Pancreas (tissue), 10 donors: ENCODE measurements at regions not wholly inside any gene's neighbourhood (a gene's known extent, or its start where the extent isn't known, plus 50 kb on each side); places are given as distances from the start of the nearest gene placed in this dataset.
A peak's percentile ranks its signal among the peaks of the same experiment; 100 is the strongest.

Experiments used
- ATAC-seq, 4 donors: fragments of 200-7000 bp; cut with Tn5 transposase; one replicate each; pipeline versions ENCODE4 v1.8.0 to v1.9.1; 2020; ENCODE audit warnings: mild to moderate bottlenecking in 4 of 4, moderate library complexity in 4 of 4
- DNase-seq, 6 donors: peaks; one replicate each; pipeline ENCODE4 v3.0.0-alpha.2; 2020
- FAIRE-seq: peaks from 2 replicates; lab custom pipeline; 2012; peaks lifted over from hg19 to GRCh38; lab: Jason Lieb, UNC
- H3K27ac ChIP-seq, 4 donors: fragments of 200-600 bp; sonication (generic); 1 replicate in 3 of 4; 2 replicates in 1 of 4; pipeline versions ENCODE4 v1.5.0 to v1.8.0; 2020
- H3K27me3 ChIP-seq, 4 donors: fragments of 200-600 bp; one replicate each; pipeline ENCODE4 v1.8.0; 2021
- H3K36me3 ChIP-seq, 3 donors: fragments of 200-600 bp; sonication (generic) in 1 of 3; one replicate each; pipeline versions ENCODE4 v1.5.0 to v1.8.0; 2020 to 2021
- H3K4me1 ChIP-seq, 3 donors: fragments of 200-600 bp; one replicate each; pipeline ENCODE4 v1.8.0; 2021
- H3K4me3 ChIP-seq, 4 donors: fragments of 200-600 bp; sonication (generic) in 2 of 4; one replicate each; pipeline versions ENCODE4 v1.5.0 to v1.8.0; 2020 to 2021
- H3K9me3 ChIP-seq, 4 donors: fragments of 200-600 bp; one replicate each; pipeline ENCODE4 v1.8.0; 2021
- WGBS, 2 donors: extraction: QIAGEN DNeasy Blood & Tissue Kit; methylation state at CpG; one replicate each; pipeline ENCODE4 v1.1.7; 2013; 5-methylcytosine and 5-hydroxymethylcytosine counted together
- intact Hi-C, 3 donors: fragments of 100-400 bp; cut with DNase I; formaldehyde crosslinking; loops; one replicate each; pipeline versions ENCODE4 v1.11.1 to v1.14.2; 2022
- TF ChIP-seq, protein P1 (sequence below), 4 donors: fragments of 200-600 bp; sonication (generic) in 3 of 4; IDR thresholded peaks; one replicate each; pipeline versions ENCODE4 v1.5.0 to v1.8.0; 2021; ENCODE audit warnings: antibody characterized with exemption in 4 of 4
- donor health status: healthy with polysubstance abuse.
- donor health status: DM: no; HTN: no; CAD: no; lungs with moderate emphysema.
- donor health status: DM: no; HTN: no; CAD: no.
- donor health status: control.
- donor health status: control.
- donor health status: Bipolar disorder and iron deficiency.
- donor health status: DM: yes; HTN: yes; CAD: no.
- donor health status: DM: no; HTN: no; CAD: no.
- donor health status: DM: no; HTN: no; CAD: no.
- donor health status: DM: yes; HTN: yes; CAD: no.

GRCh38 chr2:145801210-145801609 lies 1281.3 kb upstream of the ZEB2 start:
- 95 to 100% methylated on average over 1 of the region's 1 CpG for WGBS, 2 donors
- no peak overlapping the region for H3K27ac ChIP-seq
- no peak overlapping the region for H3K4me3 ChIP-seq
- peaks cover 0 to 11% (median 0%) of the 10 kb centered on the region in 3 donors for H3K4me1 ChIP-seq
- intact Hi-C loops = no loop called here
- no peaks in the 10 kb centered on the region for H3K36me3 ChIP-seq
- peak in 1 of 4 donors; percentile 24 for ATAC-seq
- TF ChIP-seq, protein P1, sequence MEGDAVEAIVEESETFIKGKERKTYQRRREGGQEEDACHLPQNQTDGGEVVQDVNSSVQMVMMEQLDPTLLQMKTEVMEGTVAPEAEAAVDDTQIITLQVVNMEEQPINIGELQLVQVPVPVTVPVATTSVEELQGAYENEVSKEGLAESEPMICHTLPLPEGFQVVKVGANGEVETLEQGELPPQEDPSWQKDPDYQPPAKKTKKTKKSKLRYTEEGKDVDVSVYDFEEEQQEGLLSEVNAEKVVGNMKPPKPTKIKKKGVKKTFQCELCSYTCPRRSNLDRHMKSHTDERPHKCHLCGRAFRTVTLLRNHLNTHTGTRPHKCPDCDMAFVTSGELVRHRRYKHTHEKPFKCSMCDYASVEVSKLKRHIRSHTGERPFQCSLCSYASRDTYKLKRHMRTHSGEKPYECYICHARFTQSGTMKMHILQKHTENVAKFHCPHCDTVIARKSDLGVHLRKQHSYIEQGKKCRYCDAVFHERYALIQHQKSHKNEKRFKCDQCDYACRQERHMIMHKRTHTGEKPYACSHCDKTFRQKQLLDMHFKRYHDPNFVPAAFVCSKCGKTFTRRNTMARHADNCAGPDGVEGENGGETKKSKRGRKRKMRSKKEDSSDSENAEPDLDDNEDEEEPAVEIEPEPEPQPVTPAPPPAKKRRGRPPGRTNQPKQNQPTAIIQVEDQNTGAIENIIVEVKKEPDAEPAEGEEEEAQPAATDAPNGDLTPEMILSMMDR (IDR thresholded peaks at IDR 0.05) = no peak
- H3K9me3 ChIP-seq = no peaks in the 10 kb centered on the region
- no peak for DNase-seq
- no peaks in the 10 kb centered on the region for H3K27me3 ChIP-seq
- FAIRE-seq = no peak

DNA sequence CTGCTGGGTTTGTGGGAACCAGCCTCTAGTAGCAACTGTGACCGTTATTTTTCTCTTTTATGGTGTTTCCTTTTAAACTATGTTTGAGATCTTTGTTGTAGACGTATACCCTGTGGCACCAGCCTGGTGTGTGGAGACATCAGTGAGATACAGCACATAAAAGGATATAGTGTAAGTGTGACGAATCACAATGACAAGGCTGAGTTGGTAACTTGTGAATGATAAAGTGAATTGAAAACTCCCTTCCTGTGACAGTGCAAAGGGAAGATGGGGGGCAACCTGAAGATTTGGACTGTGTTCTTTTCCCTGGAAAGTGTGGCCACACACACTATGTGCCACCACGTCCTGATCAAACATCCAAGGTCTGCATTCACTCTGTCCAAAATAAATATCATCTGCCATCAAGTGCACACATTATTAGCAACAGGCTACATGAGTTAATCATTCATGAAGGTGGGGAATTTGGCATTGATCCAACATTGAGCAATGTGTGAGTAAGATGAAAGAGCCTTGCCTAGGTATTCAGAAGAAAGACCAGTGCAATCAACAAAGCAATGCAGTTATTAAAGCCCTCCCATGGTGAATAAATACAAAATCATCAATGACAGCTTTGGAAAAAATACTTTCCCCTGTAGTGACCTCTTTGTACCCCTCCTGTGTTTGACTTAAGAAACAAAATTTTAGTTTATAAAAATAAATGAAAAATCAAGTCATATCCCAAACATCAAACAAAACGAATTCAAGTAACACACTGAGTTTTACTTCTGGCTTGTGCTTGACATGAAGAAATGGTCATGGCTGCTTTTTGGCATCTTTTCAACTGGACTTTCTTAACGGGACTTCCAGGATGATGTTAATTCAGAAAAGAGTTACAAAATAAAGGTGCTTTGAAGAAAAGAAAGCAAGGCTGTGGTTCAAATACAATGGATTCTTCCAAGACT lies 1280.5 kb upstream of the ZEB2 start:
- ATAC-seq = peak; percentile 87 to 95 (median 93)
- TF ChIP-seq, protein P1 (IDR thresholded peaks at IDR 0.05) = no peak
- H3K9me3 ChIP-seq = no peaks in the 10 kb centered on the region
- H3K4me3 ChIP-seq = no peak overlapping the region
- WGBS, 2 donors = 16 to 21% methylated on average over 6 of the region's 6 CpGs
- peak in 3 of 6 donors; percentile 20 to 63 (median 47) for DNase-seq
- FAIRE-seq = no peak
- peaks cover 0 to 11% (median 0%) of the 10 kb centered on the region in 3 donors for H3K4me1 ChIP-seq
- no peaks in the 10 kb centered on the region for H3K27me3 ChIP-seq
- H3K27ac ChIP-seq = no peak overlapping the region
- intact Hi-C loops = no loop called here
- no peaks in the 10 kb centered on the region for H3K36me3 ChIP-seq

DNA sequence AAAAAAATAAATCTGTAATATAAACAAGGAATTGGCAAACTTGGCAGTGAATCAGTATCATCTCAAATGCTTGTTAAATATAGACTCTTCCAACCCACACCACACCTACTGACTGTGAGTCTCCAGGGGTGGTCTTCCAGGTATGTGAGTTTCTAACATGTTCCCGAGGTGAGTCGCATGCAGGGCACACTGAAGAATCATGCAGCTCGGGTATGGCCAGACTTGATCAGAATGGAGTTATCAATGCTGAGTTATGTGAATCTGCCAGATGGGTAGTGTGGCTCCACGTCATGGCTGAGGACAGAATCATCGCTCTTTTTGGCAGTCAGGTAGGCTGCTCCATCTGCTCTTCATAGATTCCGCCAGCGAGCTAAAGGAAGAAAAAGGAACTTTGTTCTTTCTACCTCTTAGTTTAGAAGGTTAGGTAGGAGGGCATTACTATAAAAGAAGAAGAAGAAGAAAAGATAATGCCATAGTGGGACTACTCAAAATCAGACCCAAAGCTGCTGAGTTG lies 1279.7 kb upstream of the ZEB2 start:
- TF ChIP-seq, protein P1 (IDR thresholded peaks at IDR 0.05) = no peak
- FAIRE-seq (no peak), DNase-seq (no peak), ATAC-seq (peak in 1 of 4 donors; percentile 26)
- intact Hi-C loops = no loop called here
- Histone ChIP-seq H3K27ac (no peak overlapping the region), H3K4me3 (no peak overlapping the region), H3K9me3 (no peaks in the 10 kb centered on the region), H3K4me1 (peaks cover 0 to 11% (median 0%) of the 10 kb centered on the region in 3 donors), H3K27me3 (no peaks in the 10 kb centered on the region), H3K36me3 (no peaks in the 10 kb centered on the region)
- 73 to 81% methylated on average over 7 of the region's 7 CpGs for whole genome bisulfite sequencing, 2 donors

GRCh38 chr2:145798419-145798818 lies 1278.5 kb upstream of the ZEB2 start:
- Histone ChIP-seq H3K4me3 (no peak overlapping the region), H3K27me3 (no peaks in the 10 kb centered on the region), H3K27ac (no peak overlapping the region), H3K36me3 (no peaks in the 10 kb centered on the region), H3K9me3 (no peaks in the 10 kb centered on the region), H3K4me1 (peaks cover 0 to 11% (median 0%) of the 10 kb centered on the region in 3 donors)
- 74 to 75% methylated on average over 1 of the region's 1 CpG for WGBS, 2 donors
- FAIRE-seq (no peak), DNase-seq (no peak), ATAC-seq (no peak)
- TF ChIP-seq, protein P1 (IDR thresholded peaks at IDR 0.05) = no peak
- intact Hi-C loops = no loop called here
